OCI-LY1 (cell line): ENCODE measurements at regions not wholly inside any gene's neighbourhood (a gene's known extent, or its start where the extent isn't known, plus 50 kb on each side); places are given as distances from the start of the nearest gene placed in this dataset.

Source experiments
- CTCF ChIP-seq: fragments of 200-600 bp; sonication (generic), shearing (Covaris generic); IDR thresholded peaks from 2 replicates; pipeline ENCODE4 v1.5.1; 2017; ENCODE audit warnings: mild to moderate bottlenecking, antibody characterized with exemption, low read length, moderate library complexity, mixed read lengths
- EZH2 ChIP-seq: fragments of 200-600 bp; sonication (generic), shearing (Covaris generic); IDR thresholded peaks from 2 replicates; pipeline ENCODE4 v1.8.0; 2017; ENCODE audit warnings: borderline replicate concordance, mixed run types, mild to moderate bottlenecking, antibody characterized with exemption, low read length, moderate library complexity, mixed read lengths

DNA sequence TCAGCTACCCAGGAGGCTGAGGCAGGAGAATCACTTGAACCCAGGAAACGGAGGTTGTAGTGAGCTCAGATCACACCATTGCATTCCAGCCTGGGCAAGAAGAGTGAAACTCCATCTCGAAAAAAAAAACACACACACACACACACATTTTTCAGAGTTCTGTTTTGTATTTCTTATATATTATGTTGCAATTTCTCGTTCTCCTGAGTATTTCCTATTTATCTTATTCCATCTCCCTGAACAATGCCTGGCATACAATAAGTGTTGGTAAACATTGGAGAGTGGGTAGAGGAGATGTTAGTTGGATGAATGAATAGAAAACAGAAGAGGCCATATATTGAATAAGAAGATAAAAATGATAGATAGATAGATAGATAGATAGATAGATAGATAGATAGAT lies 167.8 kb upstream of the CDH5 start:
- no peak for TF ChIP-seq CTCF
- no peak for TF ChIP-seq EZH2
